ENCODE measurements at regions not wholly inside any gene's neighbourhood (a gene's known extent, or its start where the extent isn't known, plus 50 kb on each side); places are given as distances from the start of the nearest gene placed in this dataset.

DNA sequence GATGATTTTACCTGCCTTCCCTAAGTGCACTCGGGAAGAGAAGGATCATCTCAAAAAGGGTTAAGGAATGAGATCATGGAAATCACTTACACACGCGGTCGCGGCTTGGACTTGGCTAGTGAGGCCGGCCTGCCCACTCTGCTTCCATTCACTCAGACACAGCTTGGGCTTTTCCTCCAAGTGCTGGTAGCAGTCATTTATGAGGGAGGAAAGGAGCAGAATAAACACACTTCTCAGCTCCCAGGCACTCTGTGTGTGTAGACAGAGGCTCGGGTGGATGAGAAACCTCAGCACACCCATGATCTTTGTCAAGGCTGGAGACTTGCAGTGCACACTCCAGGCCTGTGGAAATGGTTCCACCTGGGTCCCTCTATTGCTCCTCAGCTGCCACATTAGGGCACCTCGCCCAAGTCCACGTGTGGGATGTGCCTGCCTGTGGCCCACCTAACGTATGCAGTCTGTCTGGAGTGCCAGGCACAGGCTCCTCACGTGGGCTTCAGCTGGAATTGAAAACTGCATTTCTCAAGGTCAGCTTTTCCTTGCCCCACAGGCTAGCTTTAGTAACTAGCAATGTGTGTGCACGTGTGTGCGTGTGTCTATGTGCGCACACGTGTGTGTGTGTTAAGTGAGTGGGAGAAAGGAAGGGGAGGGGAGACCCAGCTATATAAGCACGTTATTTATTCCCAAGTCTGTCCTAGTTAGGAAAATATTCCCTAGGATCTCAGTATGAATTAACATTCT, 288.4 kb downstream of the SOX11 start:
- H3K4me1 ChIP-seq (ENCODE audit: control insufficient read depth, insufficient read depth, low read length, poor library complexity, severe bottlenecking), result no peaks in the 10 kb centered on the region
- no peak for DNase-seq
- no peaks in the 10 kb centered on the region for H3K36me3 ChIP-seq (ENCODE audit: control insufficient read depth, insufficient read depth, low read length)
- H3K9me3 ChIP-seq (ENCODE audit: control insufficient read depth, low read length), result no peaks in the 10 kb centered on the region
- no peak overlapping the region for H3K4me3 ChIP-seq (ENCODE audit: insufficient read depth, low read depth, low read length, poor library complexity, severe bottlenecking)
- H3K27ac ChIP-seq (ENCODE audit: insufficient read depth, low read length, poor library complexity, severe bottlenecking), result no peak overlapping the region
- no peaks in the 10 kb centered on the region for H3K27me3 ChIP-seq (replicated peaks; ENCODE audit: control insufficient read depth, insufficient read depth, low read length, poor library complexity, severe bottlenecking)

DNA sequence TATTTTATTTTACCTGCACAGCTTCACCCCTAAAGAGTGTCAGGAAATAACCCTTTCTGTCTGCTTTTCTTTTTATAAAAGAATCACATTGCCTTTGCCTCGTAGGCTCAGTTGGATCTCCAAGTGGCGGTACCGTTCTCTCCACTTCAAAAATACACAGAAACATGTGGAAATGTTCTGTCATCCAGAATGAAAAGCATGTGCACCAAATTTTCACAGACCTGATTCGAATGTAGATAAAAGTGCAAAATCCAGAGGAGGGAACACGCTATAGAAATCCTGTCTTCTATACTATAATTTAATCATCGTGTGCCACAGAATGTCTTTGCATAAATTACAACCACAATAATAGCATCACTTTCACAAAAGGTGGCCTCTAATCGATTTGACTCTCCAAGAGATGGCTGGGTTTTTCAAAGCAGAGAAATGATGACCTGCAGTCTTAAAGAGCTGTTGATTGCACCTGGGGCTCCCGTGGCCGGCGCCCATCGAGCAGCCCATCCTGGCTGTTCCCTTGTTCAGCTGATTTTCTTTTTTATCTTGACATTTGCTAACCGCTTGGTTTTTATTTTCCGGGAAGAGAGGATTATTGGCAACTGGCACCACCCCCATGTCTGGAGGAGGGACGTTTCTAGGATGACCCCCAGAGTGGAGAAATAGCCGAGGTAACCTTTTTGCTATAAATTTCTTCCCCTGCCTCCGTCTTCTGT, 290.2 kb downstream of the SOX11 start:
- Histone ChIP-seq H3K27ac (ENCODE audit: insufficient read depth, low read length, poor library complexity, severe bottlenecking) (no peak overlapping the region), H3K36me3 (ENCODE audit: control insufficient read depth, insufficient read depth, low read length) (no peaks in the 10 kb centered on the region)

DNA sequence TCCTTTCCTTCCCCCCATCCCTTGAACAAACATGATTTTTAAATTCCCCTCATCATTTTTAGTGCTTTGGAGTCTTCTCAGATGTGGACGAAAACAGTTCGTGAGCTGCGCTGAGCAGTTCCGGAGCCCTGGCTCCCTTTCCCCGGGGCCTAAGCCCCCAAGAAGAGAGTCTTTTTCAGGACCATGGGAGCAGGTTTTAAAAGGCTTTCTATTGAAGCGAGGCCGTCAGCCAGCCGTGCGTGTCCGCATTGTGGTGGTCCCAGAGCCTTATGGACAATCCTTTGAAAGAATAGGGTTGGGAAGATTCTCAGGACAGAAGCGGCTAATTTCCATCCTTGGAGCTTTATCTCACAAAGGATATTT, 290.7 kb downstream of the SOX11 start:
- Histone ChIP-seq H3K4me3 (ENCODE audit: insufficient read depth, low read depth, low read length, poor library complexity, severe bottlenecking) (no peak overlapping the region), H3K9me3 (ENCODE audit: control insufficient read depth, low read length) (no peaks in the 10 kb centered on the region), H3K27me3 (replicated peaks; ENCODE audit: control insufficient read depth, insufficient read depth, low read length, poor library complexity, severe bottlenecking) (no peaks in the 10 kb centered on the region), H3K36me3 (ENCODE audit: control insufficient read depth, insufficient read depth, low read length) (no peaks in the 10 kb centered on the region), H3K4me1 (ENCODE audit: control insufficient read depth, insufficient read depth, low read length, poor library complexity, severe bottlenecking) (no peaks in the 10 kb centered on the region), H3K27ac (ENCODE audit: insufficient read depth, low read length, poor library complexity, severe bottlenecking) (no peak overlapping the region)
- no peak for DNase-seq

More for the DNA sequence above, 290.2 kb downstream of the SOX11 start:
- Histone ChIP-seq H3K27me3 (replicated peaks; ENCODE audit: control insufficient read depth, insufficient read depth, low read length, poor library complexity, severe bottlenecking) (no peaks in the 10 kb centered on the region), H3K4me3 (ENCODE audit: insufficient read depth, low read depth, low read length, poor library complexity, severe bottlenecking) (no peak overlapping the region), H3K9me3 (ENCODE audit: control insufficient read depth, low read length) (no peaks in the 10 kb centered on the region), H3K4me1 (ENCODE audit: control insufficient read depth, insufficient read depth, low read length, poor library complexity, severe bottlenecking) (no peaks in the 10 kb centered on the region)
- DNase-seq, result no peak

DNA sequence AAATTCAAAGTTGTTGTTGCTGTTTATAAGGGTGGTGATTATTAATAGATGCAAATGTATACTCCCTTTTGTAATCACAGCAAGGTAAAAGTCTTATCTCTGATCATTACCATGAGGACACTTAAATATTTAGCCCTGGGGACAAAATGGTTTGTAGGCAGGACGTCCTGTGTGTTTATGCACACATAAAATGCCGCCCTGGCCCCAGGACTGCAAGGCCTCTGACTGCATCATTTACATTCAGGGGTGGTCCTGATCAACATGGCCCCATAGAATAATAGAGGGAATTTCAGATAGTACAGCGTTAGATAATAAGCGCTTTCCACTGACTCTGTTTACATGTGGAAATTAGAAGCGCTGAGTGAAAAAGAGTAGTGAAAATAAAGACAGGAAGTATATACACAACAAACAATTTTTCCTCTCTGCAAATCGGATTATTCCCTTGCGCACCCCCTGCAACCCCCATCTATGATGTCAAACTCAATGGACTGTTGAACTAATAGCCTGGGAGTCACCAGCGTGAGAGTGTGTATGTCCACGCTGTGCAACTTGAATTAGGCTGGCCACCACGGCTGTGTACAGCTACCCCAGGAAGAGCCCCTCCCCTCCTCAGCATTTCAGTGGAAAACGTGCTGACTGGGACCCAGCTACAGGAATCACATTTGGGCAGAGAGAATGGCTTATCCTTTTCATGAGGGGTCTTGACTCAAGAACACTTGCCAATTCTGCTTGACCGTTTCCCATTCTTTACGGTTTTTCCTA, 291.5 kb downstream of the SOX11 start:
- Histone ChIP-seq H3K36me3 (ENCODE audit: control insufficient read depth, insufficient read depth, low read length) (no peaks in the 10 kb centered on the region), H3K9me3 (ENCODE audit: control insufficient read depth, low read length) (no peaks in the 10 kb centered on the region), H3K4me3 (ENCODE audit: insufficient read depth, low read depth, low read length, poor library complexity, severe bottlenecking) (no peak overlapping the region), H3K4me1 (ENCODE audit: control insufficient read depth, insufficient read depth, low read length, poor library complexity, severe bottlenecking) (no peaks in the 10 kb centered on the region), H3K27me3 (replicated peaks; ENCODE audit: control insufficient read depth, insufficient read depth, low read length, poor library complexity, severe bottlenecking) (no peaks in the 10 kb centered on the region), H3K27ac (ENCODE audit: insufficient read depth, low read length, poor library complexity, severe bottlenecking) (no peak overlapping the region)
- DNase-seq, result no peak

DNA sequence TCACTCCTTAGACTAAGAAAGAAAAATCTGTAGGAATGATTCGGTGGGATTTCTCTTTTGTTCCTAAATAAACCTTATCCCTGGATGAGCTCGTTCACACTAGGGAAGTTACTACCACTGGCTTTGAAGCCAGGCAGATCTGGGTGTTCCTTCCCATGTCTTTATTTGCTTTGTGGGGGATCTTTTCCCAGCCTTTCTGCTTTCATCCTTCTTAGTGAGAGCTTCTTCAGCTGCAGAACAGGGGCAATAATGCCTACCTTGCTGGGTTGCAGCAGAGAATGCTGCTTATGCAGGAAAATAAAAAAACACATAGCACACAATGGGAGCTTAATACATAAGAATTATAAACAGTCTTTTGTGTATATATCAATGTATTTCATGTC, 292.1 kb downstream of the SOX11 start:
- Histone ChIP-seq H3K4me1 (ENCODE audit: control insufficient read depth, insufficient read depth, low read length, poor library complexity, severe bottlenecking) (no peaks in the 10 kb centered on the region), H3K9me3 (ENCODE audit: control insufficient read depth, low read length) (no peaks in the 10 kb centered on the region), H3K36me3 (ENCODE audit: control insufficient read depth, insufficient read depth, low read length) (no peaks in the 10 kb centered on the region), H3K27me3 (replicated peaks; ENCODE audit: control insufficient read depth, insufficient read depth, low read length, poor library complexity, severe bottlenecking) (no peaks in the 10 kb centered on the region), H3K4me3 (ENCODE audit: insufficient read depth, low read depth, low read length, poor library complexity, severe bottlenecking) (no peak overlapping the region), H3K27ac (ENCODE audit: insufficient read depth, low read length, poor library complexity, severe bottlenecking) (no peak overlapping the region)
- no peak for DNase-seq

DNA sequence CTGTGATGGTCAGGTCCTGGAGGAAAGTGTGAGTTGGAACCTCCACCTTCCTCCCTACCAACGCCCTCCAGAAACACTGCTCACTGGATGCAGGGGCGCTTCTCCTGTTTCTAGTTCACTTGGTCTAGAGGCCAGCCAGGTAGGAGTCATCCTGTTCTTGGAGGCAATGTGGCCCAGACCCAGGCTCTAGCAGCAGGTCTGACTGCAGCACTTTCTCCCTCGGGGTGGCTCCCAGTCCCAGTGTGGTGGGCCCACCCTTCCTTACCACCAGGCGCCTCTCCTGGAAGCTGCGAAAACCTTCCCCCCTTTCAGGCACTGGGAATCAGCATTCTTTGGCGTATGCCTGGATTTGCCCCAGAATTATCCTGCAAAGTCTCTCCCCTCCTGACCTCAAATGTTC, 292.8 kb downstream of the SOX11 start:
- Histone ChIP-seq H3K27me3 (replicated peaks; ENCODE audit: control insufficient read depth, insufficient read depth, low read length, poor library complexity, severe bottlenecking) (no peaks in the 10 kb centered on the region), H3K9me3 (ENCODE audit: control insufficient read depth, low read length) (no peaks in the 10 kb centered on the region), H3K27ac (ENCODE audit: insufficient read depth, low read length, poor library complexity, severe bottlenecking) (no peak overlapping the region), H3K4me1 (ENCODE audit: control insufficient read depth, insufficient read depth, low read length, poor library complexity, severe bottlenecking) (no peaks in the 10 kb centered on the region), H3K4me3 (ENCODE audit: insufficient read depth, low read depth, low read length, poor library complexity, severe bottlenecking) (no peak overlapping the region), H3K36me3 (ENCODE audit: control insufficient read depth, insufficient read depth, low read length) (no peaks in the 10 kb centered on the region)
- no peak for DNase-seq

DNA sequence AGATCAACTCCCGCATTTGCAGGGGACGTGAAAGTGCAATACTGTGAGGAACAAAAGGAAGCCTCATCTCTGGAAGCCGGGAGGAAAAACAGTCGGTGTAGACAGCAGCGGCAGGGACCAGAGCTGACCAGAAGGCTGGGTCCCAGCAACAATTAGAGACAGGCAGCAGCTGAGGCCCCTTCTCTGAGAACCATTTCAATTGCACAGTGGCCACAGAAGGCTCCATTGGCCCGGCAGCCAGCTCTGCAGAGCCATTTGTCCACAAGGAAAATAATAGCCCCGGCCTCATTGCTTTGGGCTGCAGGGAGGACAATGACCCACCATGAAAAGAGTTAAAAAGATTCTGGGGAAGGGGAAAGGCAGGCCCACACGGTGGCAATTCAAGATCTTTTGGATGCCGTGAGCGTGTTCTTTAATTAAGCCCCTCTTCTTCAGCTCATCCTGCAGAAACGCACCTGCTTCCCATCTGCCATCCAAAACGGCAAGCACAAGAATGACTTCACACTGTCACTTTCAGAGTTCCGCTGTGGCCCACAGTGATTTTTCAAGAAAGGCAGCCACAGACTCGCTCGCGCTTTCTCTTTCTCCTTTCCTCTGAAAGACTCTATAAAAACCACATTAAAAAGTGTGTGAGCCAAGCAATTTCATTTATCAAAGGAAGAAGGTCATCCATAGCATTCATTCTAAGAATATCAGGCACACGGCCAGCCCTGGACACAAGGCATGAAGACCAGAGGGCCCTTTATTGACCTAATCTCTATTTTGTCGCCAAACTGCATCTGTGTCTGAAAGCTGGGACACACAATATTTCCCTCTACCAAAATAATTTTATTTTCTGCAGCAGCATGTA, 293.6 kb downstream of the SOX11 start:
- Histone ChIP-seq H3K4me1 (ENCODE audit: control insufficient read depth, insufficient read depth, low read length, poor library complexity, severe bottlenecking) (no peaks in the 10 kb centered on the region), H3K36me3 (ENCODE audit: control insufficient read depth, insufficient read depth, low read length) (no peaks in the 10 kb centered on the region), H3K27ac (ENCODE audit: insufficient read depth, low read length, poor library complexity, severe bottlenecking) (no peak overlapping the region), H3K9me3 (ENCODE audit: control insufficient read depth, low read length) (no peaks in the 10 kb centered on the region), H3K4me3 (ENCODE audit: insufficient read depth, low read depth, low read length, poor library complexity, severe bottlenecking) (no peak overlapping the region), H3K27me3 (replicated peaks; ENCODE audit: control insufficient read depth, insufficient read depth, low read length, poor library complexity, severe bottlenecking) (no peaks in the 10 kb centered on the region)
- no peak for DNase-seq

DNA sequence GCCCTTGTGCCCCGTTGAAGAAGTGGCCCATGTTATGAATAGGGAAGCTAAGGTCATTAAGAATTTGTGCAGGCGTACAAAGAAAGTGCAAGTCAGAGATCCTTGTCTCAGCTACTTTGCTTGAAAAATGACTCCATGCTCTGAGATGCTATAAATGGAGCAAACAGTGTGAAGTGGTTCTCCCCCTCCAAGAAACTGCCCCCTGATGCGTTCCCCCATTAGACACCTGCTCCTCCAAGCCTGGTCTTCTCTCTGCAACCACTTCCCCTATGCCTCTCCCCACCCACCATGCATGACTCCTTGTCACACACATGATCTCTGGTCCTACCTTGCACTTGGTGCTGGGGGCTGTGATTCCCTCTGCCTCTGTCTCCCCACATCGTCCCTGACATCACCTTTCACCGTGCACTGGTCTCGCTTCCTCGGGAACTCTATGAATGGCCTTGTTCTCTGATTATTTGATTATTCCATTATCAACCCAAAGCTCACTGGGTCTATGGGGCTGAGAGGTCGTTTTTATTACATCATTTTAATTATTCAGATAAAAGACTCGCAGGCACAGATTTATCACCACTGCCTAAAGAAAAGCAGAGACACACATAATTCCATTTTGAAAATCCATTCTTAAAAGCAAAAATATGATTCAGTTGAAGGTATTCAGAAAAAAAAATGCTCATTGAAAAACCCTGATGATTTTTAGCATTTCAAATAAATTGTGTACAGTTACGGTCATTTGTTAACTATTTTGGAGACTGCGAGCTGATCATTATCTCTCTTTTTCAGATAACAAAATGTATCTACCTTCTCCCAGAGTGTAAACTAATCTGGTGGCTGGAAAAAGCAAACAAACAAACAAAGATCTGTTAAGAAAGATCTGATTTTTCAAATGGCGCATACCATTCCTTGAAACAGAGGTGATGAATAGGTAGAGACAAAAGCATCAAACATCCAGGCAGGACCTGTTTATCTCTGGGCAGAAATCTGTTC, 294.9 kb downstream of the SOX11 start:
- no peaks in the 10 kb centered on the region for H3K4me1 ChIP-seq (ENCODE audit: control insufficient read depth, insufficient read depth, low read length, poor library complexity, severe bottlenecking)
- no peak for DNase-seq
- H3K4me3 ChIP-seq (ENCODE audit: insufficient read depth, low read depth, low read length, poor library complexity, severe bottlenecking), result no peak overlapping the region
- no peaks in the 10 kb centered on the region for H3K36me3 ChIP-seq (ENCODE audit: control insufficient read depth, insufficient read depth, low read length)
- H3K27ac ChIP-seq (ENCODE audit: insufficient read depth, low read length, poor library complexity, severe bottlenecking), result no peak overlapping the region
- no peaks in the 10 kb centered on the region for H3K27me3 ChIP-seq (replicated peaks; ENCODE audit: control insufficient read depth, insufficient read depth, low read length, poor library complexity, severe bottlenecking)
- no peaks in the 10 kb centered on the region for H3K9me3 ChIP-seq (ENCODE audit: control insufficient read depth, low read length)

DNA sequence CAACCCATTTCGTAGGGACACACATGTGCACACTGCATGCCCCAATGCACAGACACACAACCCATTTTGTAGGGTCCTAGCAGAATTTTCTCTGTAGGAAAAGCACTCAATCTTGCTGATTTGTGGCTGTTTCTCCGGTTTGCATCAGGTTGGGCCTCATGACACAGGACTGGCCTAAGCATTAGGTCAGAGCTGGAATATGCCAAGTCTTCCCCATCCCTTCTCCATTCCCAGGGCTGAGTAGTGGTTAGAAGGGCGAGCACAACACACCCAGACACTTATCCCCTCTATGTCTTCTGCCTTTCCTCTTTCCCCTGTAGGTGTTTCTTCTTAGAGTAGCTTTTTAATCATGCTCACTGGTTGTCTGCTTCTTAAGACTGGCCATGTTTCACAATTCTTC, 295.9 kb downstream of the SOX11 start:
- no peaks in the 10 kb centered on the region for H3K9me3 ChIP-seq (ENCODE audit: control insufficient read depth, low read length)
- no peaks in the 10 kb centered on the region for H3K4me1 ChIP-seq (ENCODE audit: control insufficient read depth, insufficient read depth, low read length, poor library complexity, severe bottlenecking)
- DNase-seq, result no peak
- H3K27ac ChIP-seq (ENCODE audit: insufficient read depth, low read length, poor library complexity, severe bottlenecking), result no peak overlapping the region
- H3K27me3 ChIP-seq (replicated peaks; ENCODE audit: control insufficient read depth, insufficient read depth, low read length, poor library complexity, severe bottlenecking), result no peaks in the 10 kb centered on the region
- H3K36me3 ChIP-seq (ENCODE audit: control insufficient read depth, insufficient read depth, low read length), result no peaks in the 10 kb centered on the region
- no peak overlapping the region for H3K4me3 ChIP-seq (ENCODE audit: insufficient read depth, low read depth, low read length, poor library complexity, severe bottlenecking)

Data from effector memory CD4-positive, alpha-beta T cell (primary cell).